GM23338 (cell line): ENCODE measurements at regions not wholly inside any gene's neighbourhood (a gene's known extent, or its start where the extent isn't known, plus 50 kb on each side); places are given as distances from the start of the nearest gene placed in this dataset.

Source experiments
- ATAC-seq: fragments of 200-7000 bp; cut with Tn5 transposase; 3 replicates; pipeline ENCODE4 v1.9.1; 2020
- DNase-seq: peaks from one replicate; pipeline ENCODE4 v3.0.0-alpha.2; 2015; ENCODE audit warnings: low spot score
- H2AFZ ChIP-seq: fragments of 200-600 bp; sonication (generic); 2 replicates; pipeline ENCODE4 v1.8.0; 2016; ENCODE audit warnings: antibody characterized with exemption, mild to moderate bottlenecking, moderate library complexity
- H3F3A ChIP-seq: fragments of 200-600 bp; sonication (generic); replicated peaks from 2 replicates; pipeline ENCODE4 v1.8.0; 2017; ENCODE audit warnings: antibody characterized with exemption, mixed run types, low read depth
- H3K27ac ChIP-seq: fragments of 200-600 bp; sonication (generic); 2 replicates; pipeline ENCODE4 v1.6.1; 2016; ENCODE audit warnings: low read depth
- H3K27me3 ChIP-seq: fragments of 200-600 bp; sonication (generic); 2 replicates; pipeline ENCODE4 v1.8.0; 2016; ENCODE audit warnings: mild to moderate bottlenecking, mixed run types, moderate library complexity; ENCODE audit not compliant: insufficient read depth
- H3K36me3 ChIP-seq: fragments of 200-600 bp; sonication (generic); 2 replicates; pipeline ENCODE4 v1.8.0; 2016; ENCODE audit warnings: mild to moderate bottlenecking; ENCODE audit not compliant: insufficient read depth
- H3K4me1 ChIP-seq: fragments of 200-600 bp; sonication (generic); 2 replicates; pipeline ENCODE4 v1.8.0; 2016; ENCODE audit warnings: mild to moderate bottlenecking, moderate library complexity; ENCODE audit not compliant: insufficient read depth
- H3K4me2 ChIP-seq: fragments of 200-600 bp; sonication (generic); 2 replicates; pipeline ENCODE4 v1.7.1; 2017; ENCODE audit warnings: mixed run types
- H3K4me3 ChIP-seq: fragments of 200-600 bp; sonication (generic); 2 replicates; pipeline ENCODE4 v1.6.1; 2016; ENCODE audit warnings: mixed run types
- H3K79me2 ChIP-seq: fragments of 200-600 bp; sonication (generic); replicated peaks from 2 replicates; pipeline ENCODE4 v1.8.0; 2017; ENCODE audit warnings: mild to moderate bottlenecking; ENCODE audit not compliant: insufficient read depth
- H3K9me2 ChIP-seq: fragments of 200-600 bp; sonication (generic); 2 replicates; pipeline ENCODE4 v1.8.0; 2017; ENCODE audit not compliant: insufficient read depth
- H4K20me1 ChIP-seq: fragments of 200-600 bp; sonication (generic); replicated peaks from 2 replicates; pipeline ENCODE4 v1.8.0; 2017; ENCODE audit warnings: mild to moderate bottlenecking; ENCODE audit not compliant: insufficient read depth
- H3K27ac Mint-ChIP-seq: 2 replicates; pipeline ENCODE4 v1.8.0; 2020; ENCODE audit warnings: inconsistent platforms, mild to moderate bottlenecking, moderate library complexity, mixed read lengths
- H3K27me3 Mint-ChIP-seq: 3 replicates; pipeline ENCODE4 v1.8.0; 2022; ENCODE audit warnings: low read depth, mild to moderate bottlenecking, moderate library complexity, mixed read lengths, inconsistent platforms; ENCODE audit not compliant: insufficient read depth, poor library complexity
- H3K36me3 Mint-ChIP-seq: 3 replicates; pipeline ENCODE4 v1.8.0; 2021; ENCODE audit warnings: low read depth, mild to moderate bottlenecking, inconsistent platforms, moderate library complexity, mixed read lengths
- H3K4me1 Mint-ChIP-seq: 3 replicates; pipeline ENCODE4 v1.8.0; 2020; ENCODE audit warnings: mild to moderate bottlenecking, inconsistent platforms, mixed read lengths
- H3K4me3 Mint-ChIP-seq: 3 replicates; pipeline ENCODE4 v1.8.0; 2021; ENCODE audit warnings: moderate library complexity, mild to moderate bottlenecking, inconsistent platforms, mixed read lengths
- H3K9me3 Mint-ChIP-seq: 3 replicates; pipeline ENCODE4 v1.8.0; 2020; ENCODE audit warnings: moderate library complexity, mild to moderate bottlenecking, inconsistent platforms, mixed read lengths
- CREB1 ChIP-seq: fragments of 250-450 bp; sonication (Bioruptor Pico); IDR thresholded peaks from 2 replicates; pipeline ENCODE4 v1.5.0; 2020; ENCODE audit warnings: low read depth, mild to moderate bottlenecking, moderate library complexity
- EZH2phosphoT487 ChIP-seq: fragments of 200-600 bp; sonication (generic); IDR thresholded peaks from one replicate; pipeline ENCODE4 v1.8.1; 2018; ENCODE audit warnings: antibody characterized with exemption; ENCODE audit not compliant: unreplicated experiment
- JUNB ChIP-seq: IDR thresholded peaks from one replicate; pipeline ENCODE4 v1.6.1; 2016; ENCODE audit warnings: antibody characterized with exemption; ENCODE audit not compliant: unreplicated experiment
- NANOG ChIP-seq: IDR thresholded peaks from 2 replicates; pipeline ENCODE4 v1.6.1; 2016; ENCODE audit warnings: antibody characterized with exemption, borderline replicate concordance
- POLR2AphosphoS5 ChIP-seq: IDR thresholded peaks from 2 replicates; pipeline ENCODE4 v1.6.1; 2016; ENCODE audit warnings: antibody characterized with exemption, low read depth
- REST ChIP-seq: IDR thresholded peaks from one replicate; pipeline ENCODE4 v1.6.1; 2018; ENCODE audit warnings: antibody characterized with exemption; ENCODE audit not compliant: unreplicated experiment
- TF ChIP-seq, protein P1 (sequence below), 2 experiments: fragments of 200-600 bp in 1 of 2; sonication (generic) in 1 of 2; conservative IDR thresholded peaks; 2 replicates each; pipeline versions ENCODE4 v1.5.1 to v1.6.1; 2016 to 2017; ENCODE audit warnings: antibody characterized with exemption in 2 of 2, low read depth in 2 of 2, mild to moderate bottlenecking in 2 of 2, moderate library complexity in 1 of 2
- TF ChIP-seq, protein P2 (sequence below): IDR thresholded peaks from 2 replicates; pipeline ENCODE4 v1.6.1; 2016; ENCODE audit warnings: antibody characterized with exemption
- TF ChIP-seq, protein P3 (sequence below): fragments of 250-450 bp; sonication (Bioruptor Pico); IDR thresholded peaks from 2 replicates; pipeline ENCODE4 v1.5.0; 2020; ENCODE audit warnings: mild to moderate bottlenecking, moderate library complexity

DNA sequence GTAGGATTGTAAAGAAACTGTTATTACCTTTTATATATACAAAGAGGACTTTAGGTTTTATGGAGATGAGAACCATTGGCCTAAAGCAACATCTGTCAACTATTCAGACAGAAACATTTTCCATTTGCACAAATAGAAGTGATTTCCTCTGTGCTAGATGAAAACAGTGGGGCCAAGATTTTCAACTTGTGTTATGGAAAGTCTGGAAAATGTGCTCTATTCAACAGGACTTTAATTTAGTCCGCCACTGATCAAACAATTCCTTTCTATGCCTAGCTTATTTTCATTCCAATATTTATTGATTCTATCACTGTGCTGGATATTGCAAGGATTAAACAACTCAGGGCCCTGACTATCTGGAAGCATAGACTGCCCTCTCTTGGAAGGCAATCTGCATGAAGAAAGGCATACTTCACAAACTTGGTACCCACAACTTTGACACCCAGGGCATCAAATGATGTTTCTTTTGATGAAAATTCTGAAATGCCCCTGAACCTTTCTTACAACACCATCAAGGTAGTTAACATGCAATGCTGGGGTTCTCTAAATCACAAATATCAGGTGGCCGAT, 126.6 kb upstream of the HMHB1 start:
- Histone ChIP-seq H3F3A (no peaks in the 10 kb centered on the region), H2AFZ (no peak overlapping the region), H3K4me2 (no peak overlapping the region), H3K27ac (no peak overlapping the region), H3K9me2 (no peaks in the 10 kb centered on the region), H3K4me1 (no peaks in the 10 kb centered on the region), H3K79me2 (no peaks in the 10 kb centered on the region), H4K20me1 (no peaks in the 10 kb centered on the region), H3K36me3 (no peaks in the 10 kb centered on the region), H3K4me3 (no peak overlapping the region), H3K27me3 (no peaks in the 10 kb centered on the region)
- Mint-ChIP-seq H3K4me3 (no peak overlapping the region), H3K27ac (no peak overlapping the region), H3K4me1 (no peaks in the 10 kb centered on the region), H3K36me3 (no peaks in the 10 kb centered on the region), H3K27me3 (no peaks in the 10 kb centered on the region), H3K9me3 (no peaks in the 10 kb centered on the region)
- TF ChIP-seq NANOG (no peak), JUNB (no peak), EZH2phosphoT487 (no peak), CREB1 (CRISPR knock-in tag) (no peak), REST (no peak), POLR2AphosphoS5 (no peak)
- TF ChIP-seq, protein P1, sequence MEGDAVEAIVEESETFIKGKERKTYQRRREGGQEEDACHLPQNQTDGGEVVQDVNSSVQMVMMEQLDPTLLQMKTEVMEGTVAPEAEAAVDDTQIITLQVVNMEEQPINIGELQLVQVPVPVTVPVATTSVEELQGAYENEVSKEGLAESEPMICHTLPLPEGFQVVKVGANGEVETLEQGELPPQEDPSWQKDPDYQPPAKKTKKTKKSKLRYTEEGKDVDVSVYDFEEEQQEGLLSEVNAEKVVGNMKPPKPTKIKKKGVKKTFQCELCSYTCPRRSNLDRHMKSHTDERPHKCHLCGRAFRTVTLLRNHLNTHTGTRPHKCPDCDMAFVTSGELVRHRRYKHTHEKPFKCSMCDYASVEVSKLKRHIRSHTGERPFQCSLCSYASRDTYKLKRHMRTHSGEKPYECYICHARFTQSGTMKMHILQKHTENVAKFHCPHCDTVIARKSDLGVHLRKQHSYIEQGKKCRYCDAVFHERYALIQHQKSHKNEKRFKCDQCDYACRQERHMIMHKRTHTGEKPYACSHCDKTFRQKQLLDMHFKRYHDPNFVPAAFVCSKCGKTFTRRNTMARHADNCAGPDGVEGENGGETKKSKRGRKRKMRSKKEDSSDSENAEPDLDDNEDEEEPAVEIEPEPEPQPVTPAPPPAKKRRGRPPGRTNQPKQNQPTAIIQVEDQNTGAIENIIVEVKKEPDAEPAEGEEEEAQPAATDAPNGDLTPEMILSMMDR (conservative IDR thresholded peaks at IDR 0.05; ENCODE audit: low read depth in 2 of 2) = peak; percentile 14 to 37; a peak in 2 of 4 replicates
- TF ChIP-seq, protein P2, sequence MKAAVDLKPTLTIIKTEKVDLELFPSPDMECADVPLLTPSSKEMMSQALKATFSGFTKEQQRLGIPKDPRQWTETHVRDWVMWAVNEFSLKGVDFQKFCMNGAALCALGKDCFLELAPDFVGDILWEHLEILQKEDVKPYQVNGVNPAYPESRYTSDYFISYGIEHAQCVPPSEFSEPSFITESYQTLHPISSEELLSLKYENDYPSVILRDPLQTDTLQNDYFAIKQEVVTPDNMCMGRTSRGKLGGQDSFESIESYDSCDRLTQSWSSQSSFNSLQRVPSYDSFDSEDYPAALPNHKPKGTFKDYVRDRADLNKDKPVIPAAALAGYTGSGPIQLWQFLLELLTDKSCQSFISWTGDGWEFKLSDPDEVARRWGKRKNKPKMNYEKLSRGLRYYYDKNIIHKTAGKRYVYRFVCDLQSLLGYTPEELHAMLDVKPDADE = no peak
- TF ChIP-seq, protein P3, sequence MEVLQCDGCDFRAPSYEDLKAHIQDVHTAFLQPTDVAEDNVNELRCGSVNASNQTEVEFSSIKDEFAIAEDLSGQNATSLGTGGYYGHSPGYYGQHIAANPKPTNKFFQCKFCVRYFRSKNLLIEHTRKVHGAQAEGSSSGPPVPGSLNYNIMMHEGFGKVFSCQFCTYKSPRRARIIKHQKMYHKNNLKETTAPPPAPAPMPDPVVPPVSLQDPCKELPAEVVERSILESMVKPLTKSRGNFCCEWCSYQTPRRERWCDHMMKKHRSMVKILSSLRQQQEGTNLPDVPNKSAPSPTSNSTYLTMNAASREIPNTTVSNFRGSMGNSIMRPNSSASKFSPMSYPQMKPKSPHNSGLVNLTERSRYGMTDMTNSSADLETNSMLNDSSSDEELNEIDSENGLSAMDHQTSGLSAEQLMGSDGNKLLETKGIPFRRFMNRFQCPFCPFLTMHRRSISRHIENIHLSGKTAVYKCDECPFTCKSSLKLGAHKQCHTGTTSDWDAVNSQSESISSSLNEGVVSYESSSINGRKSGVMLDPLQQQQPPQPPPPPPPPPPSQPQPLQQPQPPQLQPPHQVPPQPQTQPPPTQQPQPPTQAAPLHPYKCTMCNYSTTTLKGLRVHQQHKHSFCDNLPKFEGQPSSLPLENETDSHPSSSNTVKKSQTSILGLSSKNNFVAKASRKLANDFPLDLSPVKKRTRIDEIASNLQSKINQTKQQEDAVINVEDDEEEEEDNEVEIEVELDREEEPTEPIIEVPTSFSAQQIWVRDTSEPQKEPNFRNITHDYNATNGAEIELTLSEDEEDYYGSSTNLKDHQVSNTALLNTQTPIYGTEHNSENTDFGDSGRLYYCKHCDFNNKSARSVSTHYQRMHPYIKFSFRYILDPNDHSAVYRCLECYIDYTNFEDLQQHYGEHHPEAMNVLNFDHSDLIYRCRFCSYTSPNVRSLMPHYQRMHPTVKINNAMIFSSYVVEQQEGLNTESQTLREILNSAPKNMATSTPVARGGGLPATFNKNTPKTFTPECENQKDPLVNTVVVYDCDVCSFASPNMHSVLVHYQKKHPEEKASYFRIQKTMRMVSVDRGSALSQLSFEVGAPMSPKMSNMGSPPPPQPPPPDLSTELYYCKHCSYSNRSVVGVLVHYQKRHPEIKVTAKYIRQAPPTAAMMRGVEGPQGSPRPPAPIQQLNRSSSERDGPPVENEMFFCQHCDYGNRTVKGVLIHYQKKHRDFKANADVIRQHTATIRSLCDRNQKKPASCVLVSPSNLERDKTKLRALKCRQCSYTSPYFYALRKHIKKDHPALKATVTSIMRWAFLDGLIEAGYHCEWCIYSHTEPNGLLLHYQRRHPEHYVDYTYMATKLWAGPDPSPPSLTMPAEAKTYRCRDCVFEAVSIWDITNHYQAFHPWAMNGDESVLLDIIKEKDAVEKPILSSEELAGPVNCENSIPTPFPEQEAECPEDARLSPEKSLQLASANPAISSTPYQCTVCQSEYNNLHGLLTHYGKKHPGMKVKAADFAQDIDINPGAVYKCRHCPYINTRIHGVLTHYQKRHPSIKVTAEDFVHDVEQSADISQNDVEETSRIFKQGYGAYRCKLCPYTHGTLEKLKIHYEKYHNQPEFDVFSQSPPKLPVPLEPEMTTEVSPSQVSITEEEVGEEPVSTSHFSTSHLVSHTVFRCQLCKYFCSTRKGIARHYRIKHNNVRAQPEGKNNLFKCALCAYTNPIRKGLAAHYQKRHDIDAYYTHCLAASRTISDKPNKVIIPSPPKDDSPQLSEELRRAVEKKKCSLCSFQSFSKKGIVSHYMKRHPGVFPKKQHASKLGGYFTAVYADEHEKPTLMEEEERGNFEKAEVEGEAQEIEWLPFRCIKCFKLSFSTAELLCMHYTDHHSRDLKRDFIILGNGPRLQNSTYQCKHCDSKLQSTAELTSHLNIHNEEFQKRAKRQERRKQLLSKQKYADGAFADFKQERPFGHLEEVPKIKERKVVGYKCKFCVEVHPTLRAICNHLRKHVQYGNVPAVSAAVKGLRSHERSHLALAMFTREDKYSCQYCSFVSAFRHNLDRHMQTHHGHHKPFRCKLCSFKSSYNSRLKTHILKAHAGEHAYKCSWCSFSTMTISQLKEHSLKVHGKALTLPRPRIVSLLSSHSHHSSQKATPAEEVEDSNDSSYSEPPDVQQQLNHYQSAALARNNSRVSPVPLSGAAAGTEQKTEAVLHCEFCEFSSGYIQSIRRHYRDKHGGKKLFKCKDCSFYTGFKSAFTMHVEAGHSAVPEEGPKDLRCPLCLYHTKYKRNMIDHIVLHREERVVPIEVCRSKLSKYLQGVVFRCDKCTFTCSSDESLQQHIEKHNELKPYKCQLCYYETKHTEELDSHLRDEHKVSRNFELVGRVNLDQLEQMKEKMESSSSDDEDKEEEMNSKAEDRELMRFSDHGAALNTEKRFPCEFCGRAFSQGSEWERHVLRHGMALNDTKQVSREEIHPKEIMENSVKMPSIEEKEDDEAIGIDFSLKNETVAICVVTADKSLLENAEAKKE (CRISPR knock-in tag) = no peak
- ATAC-seq (no peak), DNase-seq (no peak)
